IPS-18a (cell line): ENCODE measurements at regions not wholly inside any gene's neighbourhood (a gene's known extent, or its start where the extent isn't known, plus 50 kb on each side); places are given as distances from the start of the nearest gene placed in this dataset.
"Not testable (repeated sequence)": the region's sequence is repeated elsewhere in the genome, so short reads cannot be mapped to it uniquely, and the experiment has no call there.

Experiments
- H3K27ac ChIP-seq: one replicate; pipeline ENCODE4 v1.5.1; 2013; ENCODE audit warnings: low read length
- H3K27me3 ChIP-seq: one replicate; pipeline ENCODE4 v1.6.1; 2013; ENCODE audit warnings: mild to moderate bottlenecking, low read length; ENCODE audit not compliant: control insufficient read depth, insufficient read depth
- H3K36me3 ChIP-seq: one replicate; pipeline ENCODE4 v1.6.1; 2013; ENCODE audit warnings: low read depth, low read length; ENCODE audit not compliant: control insufficient read depth
- H3K4me1 ChIP-seq: one replicate; pipeline ENCODE4 v1.6.1; 2013; ENCODE audit warnings: low read depth, low read length; ENCODE audit not compliant: control insufficient read depth
- H3K4me3 ChIP-seq: one replicate; pipeline ENCODE4 v1.5.1; 2013; ENCODE audit warnings: low read length
- H3K9ac ChIP-seq: one replicate; pipeline ENCODE4 v1.6.1; 2013; ENCODE audit warnings: mild to moderate bottlenecking, low read length, moderate library complexity
- H3K9me3 ChIP-seq: one replicate; pipeline ENCODE4 v1.6.1; 2013; ENCODE audit warnings: low read depth, low read length; ENCODE audit not compliant: control insufficient read depth

DNA sequence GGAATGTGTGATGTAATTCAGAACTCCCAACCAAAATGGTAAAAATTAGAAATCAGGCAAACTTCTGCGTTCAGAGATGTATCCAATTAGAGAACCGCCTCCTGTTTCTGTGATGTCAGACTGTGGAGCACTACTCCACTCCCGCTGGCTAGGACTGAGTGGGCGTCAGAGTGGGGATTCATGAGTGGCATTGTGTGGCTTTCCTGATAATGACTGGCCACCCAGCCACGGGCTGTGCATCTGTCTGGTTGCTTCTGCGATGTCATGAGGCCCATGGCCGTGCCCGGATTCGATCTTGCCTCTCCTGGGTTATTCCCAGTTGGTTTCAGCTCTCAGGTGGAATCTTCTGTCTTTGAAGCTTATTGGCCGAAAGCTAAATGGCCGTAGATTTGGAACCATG is 87.1 kb upstream of the KCNA1 start:
- no peaks in the 10 kb centered on the region for H3K9me3 ChIP-seq
- no peaks in the 10 kb centered on the region for H3K4me1 ChIP-seq
- no peaks in the 10 kb centered on the region for H3K36me3 ChIP-seq
- H3K27ac ChIP-seq = no peak overlapping the region
- no peak overlapping the region for H3K9ac ChIP-seq
- H3K27me3 ChIP-seq = peaks cover 9% of the 10 kb centered on the region
- H3K4me3 ChIP-seq = no peak overlapping the region

- Histone ChIP-seq H3K9ac (no peak overlapping the region), H3K4me1 (no peaks in the 10 kb centered on the region), H3K27ac (no peak overlapping the region), H3K9me3 (no peaks in the 10 kb centered on the region), H3K36me3 (no peaks in the 10 kb centered on the region), H3K27me3 (no peaks in the 10 kb centered on the region), H3K4me3 (no peak overlapping the region)
These were observed 85.3 kb upstream of the KCNA1 start for GRCh38 chr12:4824380-4824779.

DNA sequence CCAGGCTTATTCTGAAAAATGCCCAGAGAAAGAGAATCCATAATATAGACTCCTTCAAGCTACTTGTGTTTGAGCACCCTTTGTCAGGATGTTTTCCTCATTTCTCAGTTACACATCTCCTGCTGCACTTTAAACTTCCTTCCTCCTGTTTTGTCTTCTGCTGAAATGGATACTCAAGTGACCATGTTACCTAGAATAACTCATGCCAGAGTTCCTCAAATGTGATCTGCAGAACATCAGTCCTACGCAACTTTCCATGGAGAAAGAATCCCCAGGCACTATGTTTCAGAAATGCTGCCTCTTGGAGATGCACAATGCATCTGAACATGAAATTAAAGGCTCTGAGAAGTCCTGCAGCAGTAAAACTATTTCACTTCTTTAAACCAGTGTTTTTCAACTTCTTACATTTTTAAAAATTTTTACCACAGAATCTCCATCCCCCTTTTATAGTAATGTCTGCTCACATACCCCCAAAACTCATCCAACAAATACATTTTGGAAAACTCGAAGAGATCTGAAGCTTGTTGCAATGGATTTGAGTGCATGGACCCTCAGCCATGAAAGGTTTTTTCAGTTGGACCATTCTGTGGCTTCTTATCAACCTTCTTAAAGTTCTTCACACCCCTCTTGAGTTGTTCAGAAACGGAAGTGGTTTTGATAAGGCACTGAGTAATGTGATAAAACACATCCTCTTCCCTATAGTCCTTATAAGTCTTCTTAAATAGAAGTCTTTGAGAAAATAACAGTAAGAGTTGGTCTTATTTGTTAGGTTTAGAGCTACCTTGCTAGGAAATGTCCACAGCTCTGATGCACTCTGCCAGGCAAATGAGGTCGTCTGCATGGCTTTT is 84.5 kb upstream of the KCNA1 start:
- Histone ChIP-seq H3K4me3 (no peak overlapping the region), H3K4me1 (no peaks in the 10 kb centered on the region), H3K27ac (no peak overlapping the region), H3K27me3 (no peaks in the 10 kb centered on the region), H3K9me3 (no peaks in the 10 kb centered on the region), H3K36me3 (no peaks in the 10 kb centered on the region), H3K9ac (no peak overlapping the region)

GRCh38 chr12:4826909-4827308 is 82.8 kb upstream of the KCNA1 start:
- no peak overlapping the region for H3K4me3 ChIP-seq
- H3K27me3 ChIP-seq = no peaks in the 10 kb centered on the region
- no peaks in the 10 kb centered on the region for H3K4me1 ChIP-seq
- H3K9me3 ChIP-seq = no peaks in the 10 kb centered on the region
- no peak overlapping the region for H3K27ac ChIP-seq
- H3K9ac ChIP-seq = no peak overlapping the region
- H3K36me3 ChIP-seq = no peaks in the 10 kb centered on the region

- Histone ChIP-seq H3K27ac (no peak overlapping the region), H3K9ac (no peak overlapping the region), H3K36me3 (no peaks in the 10 kb centered on the region), H3K4me1 (no peaks in the 10 kb centered on the region), H3K9me3 (no peaks in the 10 kb centered on the region), H3K4me3 (no peak overlapping the region), H3K27me3 (no peaks in the 10 kb centered on the region)
These were observed 81.5 kb upstream of the KCNA1 start for GRCh38 chr12:4828176-4828575.

DNA sequence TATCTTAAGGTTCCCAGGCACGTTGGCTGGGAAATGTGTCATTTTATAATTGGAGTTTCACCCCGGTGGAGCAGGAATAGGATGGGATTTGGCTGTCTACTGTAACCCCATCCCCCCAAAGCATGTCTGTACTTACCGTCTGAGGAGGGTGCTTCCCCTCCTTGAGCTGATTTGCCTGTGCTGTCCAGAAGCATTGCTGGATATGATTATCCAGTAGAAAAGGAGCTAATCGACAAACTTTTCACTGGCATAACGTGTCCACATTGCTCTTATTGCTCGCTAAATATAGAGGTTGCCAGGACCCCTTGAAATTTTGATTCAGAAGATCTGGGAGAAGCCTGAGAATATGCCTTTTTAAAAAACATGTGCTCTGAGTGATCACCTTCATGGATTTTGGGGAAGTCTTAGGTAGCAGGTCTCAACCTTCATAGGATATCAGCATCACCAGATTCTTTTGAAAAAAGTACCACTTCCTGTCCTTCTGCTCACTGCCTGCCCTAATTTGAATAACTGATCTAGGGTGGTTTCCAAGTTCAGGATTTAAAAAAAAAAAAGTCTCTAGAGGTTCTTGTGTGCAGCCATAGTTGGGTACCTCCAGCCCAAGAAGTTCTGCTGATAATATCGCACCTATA is 80.4 kb upstream of the KCNA1 start:
- H3K9me3 ChIP-seq = no peaks in the 10 kb centered on the region
- no peaks in the 10 kb centered on the region for H3K27me3 ChIP-seq
- H3K4me1 ChIP-seq = no peaks in the 10 kb centered on the region
- H3K4me3 ChIP-seq = no peak overlapping the region
- H3K27ac ChIP-seq = no peak overlapping the region
- no peak overlapping the region for H3K9ac ChIP-seq
- no peaks in the 10 kb centered on the region for H3K36me3 ChIP-seq

DNA sequence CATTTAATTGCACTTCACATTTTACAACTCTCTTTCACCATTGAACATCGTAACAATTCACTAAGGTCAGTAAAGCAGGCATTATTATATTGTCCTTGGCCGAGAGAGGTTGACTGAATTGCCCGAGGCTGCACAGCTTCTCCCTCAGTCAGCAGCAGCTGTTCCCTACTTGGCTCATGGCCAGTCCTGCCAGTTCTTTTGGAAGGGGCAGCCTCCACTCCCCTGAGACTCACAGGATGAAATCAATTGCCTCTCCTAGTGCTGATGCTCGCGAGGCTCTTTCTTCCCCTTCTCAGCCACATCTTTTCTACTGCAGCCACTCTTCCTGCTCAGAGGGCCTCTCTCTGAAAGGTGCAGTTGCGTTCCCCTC is 79.9 kb upstream of the KCNA1 start:
- Histone ChIP-seq H3K27me3 (no peaks in the 10 kb centered on the region), H3K9me3 (no peaks in the 10 kb centered on the region), H3K27ac (no peak overlapping the region), H3K9ac (no peak overlapping the region), H3K4me1 (no peaks in the 10 kb centered on the region), H3K4me3 (no peak overlapping the region), H3K36me3 (no peaks in the 10 kb centered on the region)

- H3K27ac ChIP-seq = no peak overlapping the region
- H3K27me3 ChIP-seq = no peaks in the 10 kb centered on the region
- no peak overlapping the region for H3K4me3 ChIP-seq
- no peak overlapping the region for H3K9ac ChIP-seq
- no peaks in the 10 kb centered on the region for H3K4me1 ChIP-seq
- no peaks in the 10 kb centered on the region for H3K36me3 ChIP-seq
- no peaks in the 10 kb centered on the region for H3K9me3 ChIP-seq
These were observed 79.0 kb upstream of the KCNA1 start for GRCh38 chr12:4830556-4831210.

DNA sequence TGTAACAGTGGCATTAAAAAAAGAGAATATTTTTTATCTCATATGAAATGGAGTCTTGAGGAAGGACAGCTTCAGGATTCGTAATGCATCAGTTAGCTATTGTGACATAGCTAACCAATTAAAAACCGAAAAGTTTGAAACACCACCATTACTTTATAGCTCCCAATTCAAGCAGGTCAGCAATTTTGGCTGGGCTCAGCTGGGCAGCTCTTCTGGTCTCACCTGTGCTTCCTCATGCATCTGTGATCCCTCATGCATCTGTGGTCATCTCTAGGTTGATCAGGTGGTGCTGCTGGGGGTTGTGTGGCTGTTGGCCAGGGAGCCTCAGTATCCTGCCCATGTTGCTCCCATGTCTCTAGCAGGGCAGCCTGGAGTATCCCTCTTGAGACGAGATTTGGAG is 76.7 kb upstream of the KCNA1 start:
- Histone ChIP-seq H3K27me3 (no peaks in the 10 kb centered on the region), H3K4me3 (no peak overlapping the region), H3K9me3 (no peaks in the 10 kb centered on the region), H3K36me3 (no peaks in the 10 kb centered on the region), H3K9ac (no peak overlapping the region), H3K27ac (no peak overlapping the region), H3K4me1 (no peaks in the 10 kb centered on the region)

- H3K4me3 ChIP-seq = no peak overlapping the region
- no peak overlapping the region for H3K27ac ChIP-seq
- H3K9me3 ChIP-seq = no peaks in the 10 kb centered on the region
- H3K27me3 ChIP-seq = no peaks in the 10 kb centered on the region
- no peaks in the 10 kb centered on the region for H3K36me3 ChIP-seq
- no peaks in the 10 kb centered on the region for H3K4me1 ChIP-seq
- no peak overlapping the region for H3K9ac ChIP-seq
These were observed 76.2 kb upstream of the KCNA1 start for GRCh38 chr12:4833524-4833923.

GRCh38 chr12:4842401-4842800 is 67.3 kb upstream of the KCNA1 start:
- not testable (repeated sequence) for H3K36me3 ChIP-seq, H3K27ac ChIP-seq, H3K9me3 ChIP-seq, H3K4me3 ChIP-seq, H3K27me3 ChIP-seq, H3K4me1 ChIP-seq, H3K9ac ChIP-seq

GRCh38 chr12:4843907-4844306 is 65.8 kb upstream of the KCNA1 start:
- Histone ChIP-seq H3K4me1 (no peaks in the 10 kb centered on the region), H3K36me3 (no peaks in the 10 kb centered on the region), H3K4me3 (no peak overlapping the region), H3K27me3 (no peaks in the 10 kb centered on the region), H3K9ac (no peak overlapping the region), H3K27ac (no peak overlapping the region), H3K9me3 (no peaks in the 10 kb centered on the region)
